ENCODE measurements at regions not wholly inside any gene's neighbourhood (a gene's known extent, or its start where the extent isn't known, plus 50 kb on each side); places are given as distances from the start of the nearest gene placed in this dataset.
A peak's percentile ranks its signal among the peaks of the same experiment; 100 is the strongest.

- no peak for TF ChIP-seq CTCF (conservative IDR thresholded peaks at IDR 0.05; ENCODE audit: control insufficient read depth, insufficient read depth, low read depth, low read length)
- H3K4me3 ChIP-seq (ENCODE audit: control insufficient read depth, low read depth, low read length), result no peak overlapping the region
- no peak for DNase-seq (ENCODE audit: low read depth)
These were observed 1176.9 kb upstream of the C9orf72 start for GRCh38 chr9:28750136-28750535.

GRCh38 chr9:28758341-28758740, 1185.1 kb upstream of the C9orf72 start:
- peak; percentile 4 for DNase-seq (ENCODE audit: low read depth)
- no peak overlapping the region for H3K4me3 ChIP-seq (ENCODE audit: control insufficient read depth, low read depth, low read length)
- TF ChIP-seq CTCF (conservative IDR thresholded peaks at IDR 0.05; ENCODE audit: control insufficient read depth, insufficient read depth, low read depth, low read length), result no peak

GRCh38 chr9:28758971-28759370, 1185.7 kb upstream of the C9orf72 start:
- H3K4me3 ChIP-seq (ENCODE audit: control insufficient read depth, low read depth, low read length), result no peak overlapping the region
- DNase-seq (ENCODE audit: low read depth), result no peak
- no peak for TF ChIP-seq CTCF (conservative IDR thresholded peaks at IDR 0.05; ENCODE audit: control insufficient read depth, insufficient read depth, low read depth, low read length)

GRCh38 chr9:28762167-28762566, 1188.9 kb upstream of the C9orf72 start:
- no peak overlapping the region for H3K4me3 ChIP-seq (ENCODE audit: control insufficient read depth, low read depth, low read length)
- no peak for TF ChIP-seq CTCF (conservative IDR thresholded peaks at IDR 0.05; ENCODE audit: control insufficient read depth, insufficient read depth, low read depth, low read length)
- no peak for DNase-seq (ENCODE audit: low read depth)

GRCh38 chr9:28764532-28764931, 1191.3 kb upstream of the C9orf72 start:
- DNase-seq (ENCODE audit: low read depth), result no peak
- TF ChIP-seq CTCF (conservative IDR thresholded peaks at IDR 0.05; ENCODE audit: control insufficient read depth, insufficient read depth, low read depth, low read length), result no peak
- no peak overlapping the region for H3K4me3 ChIP-seq (ENCODE audit: control insufficient read depth, low read depth, low read length)

- TF ChIP-seq CTCF (conservative IDR thresholded peaks at IDR 0.05; ENCODE audit: control insufficient read depth, insufficient read depth, low read depth, low read length), result no peak
- DNase-seq (ENCODE audit: low read depth), result no peak
- no peak overlapping the region for H3K4me3 ChIP-seq (ENCODE audit: control insufficient read depth, low read depth, low read length)
These were observed 1196.9 kb upstream of the C9orf72 start for GRCh38 chr9:28770226-28770625.

GRCh38 chr9:28770827-28771226, 1197.5 kb upstream of the C9orf72 start:
- no peak for DNase-seq (ENCODE audit: low read depth)
- no peak overlapping the region for H3K4me3 ChIP-seq (ENCODE audit: control insufficient read depth, low read depth, low read length)
- TF ChIP-seq CTCF (conservative IDR thresholded peaks at IDR 0.05; ENCODE audit: control insufficient read depth, insufficient read depth, low read depth, low read length), result no peak
